GM19452 (cell line): ENCODE measurements at regions not wholly inside any gene's neighbourhood (a gene's known extent, or its start where the extent isn't known, plus 50 kb on each side); places are given as distances from the start of the nearest gene placed in this dataset.
"Not testable (repeated sequence)": the region's sequence is repeated elsewhere in the genome, so short reads cannot be mapped to it uniquely, and the experiment has no call there.

Source experiments
- ATAC-seq: cut with Tn5 transposase; IDR thresholded peaks from one replicate; pipeline ENCODE4 v1.9.1; 2021; ENCODE audit not compliant: unreplicated experiment

GRCh38 chr2:67567886-67568285 lies 170.8 kb downstream of the ETAA1 start:
- ATAC-seq = no peak

GRCh38 chr2:67570611-67571010 lies 173.5 kb downstream of the ETAA1 start:
- ATAC-seq = no peak

- no peak for ATAC-seq
Measured at GRCh38 chr2:67571785-67572718, 174.9 kb downstream of the ETAA1 start.

- ATAC-seq = no peak
Measured at GRCh38 chr2:67572721-67573435, 175.7 kb downstream of the ETAA1 start.

- no peak for ATAC-seq
Measured at GRCh38 chr2:67574230-67574629, 177.1 kb downstream of the ETAA1 start.

GRCh38 chr2:67576226-67576625 lies 179.1 kb downstream of the ETAA1 start:
- no peak for ATAC-seq

- no peak for ATAC-seq
Measured at GRCh38 chr2:67576991-67577390, 179.9 kb downstream of the ETAA1 start.

GRCh38 chr2:67579216-67579615 lies 182.1 kb downstream of the ETAA1 start:
- no peak for ATAC-seq

GRCh38 chr2:67579806-67580205 lies 182.7 kb downstream of the ETAA1 start:
- no peak for ATAC-seq

GRCh38 chr2:67581751-67582150 lies 184.6 kb downstream of the ETAA1 start:
- ATAC-seq = no peak

- ATAC-seq = no peak
Measured at GRCh38 chr2:67583185-67583584, 186.1 kb downstream of the ETAA1 start.

GRCh38 chr2:67585400-67585799 lies 188.3 kb downstream of the ETAA1 start:
- no peak for ATAC-seq

GRCh38 chr2:67589121-67589520 lies 192.0 kb downstream of the ETAA1 start:
- not testable (repeated sequence) for ATAC-seq

- not testable (repeated sequence) for ATAC-seq
Measured at GRCh38 chr2:67594522-67594921, 197.4 kb downstream of the ETAA1 start.

GRCh38 chr2:67596871-67597270 lies 199.7 kb downstream of the ETAA1 start:
- ATAC-seq = no peak

GRCh38 chr2:67599561-67599960 lies 202.4 kb downstream of the ETAA1 start:
- no peak for ATAC-seq

- ATAC-seq = no peak
Measured at GRCh38 chr2:67600222-67600871, 203.2 kb downstream of the ETAA1 start.

- no peak for ATAC-seq
Measured at GRCh38 chr2:67600946-67601345, 203.8 kb downstream of the ETAA1 start.

- no peak for ATAC-seq
Measured at GRCh38 chr2:67604360-67604759, 207.2 kb downstream of the ETAA1 start.

GRCh38 chr2:67612576-67613042 lies 215.5 kb downstream of the ETAA1 start:
- ATAC-seq = no peak

GRCh38 chr2:67613227-67613626 lies 216.1 kb downstream of the ETAA1 start:
- no peak for ATAC-seq
